ENCODE measurements at regions not wholly inside any gene's neighbourhood (a gene's known extent, or its start where the extent isn't known, plus 50 kb on each side); places are given as distances from the start of the nearest gene placed in this dataset.

GRCh38 chr6:1516742-1517520, 92.8 kb upstream of the FOXC1 start:
- DNase-seq = no peak

GRCh38 chr6:1518855-1519254, 90.9 kb upstream of the FOXC1 start:
- no peak for DNase-seq

GRCh38 chr6:1519597-1519996, 90.1 kb upstream of the FOXC1 start:
- peak in 1 of 4 experiments; percentile 4 for DNase-seq

- no peak for DNase-seq
These were observed 86.9 kb upstream of the FOXC1 start for GRCh38 chr6:1522779-1523178.

GRCh38 chr6:1524040-1524480, 85.7 kb upstream of the FOXC1 start:
- DNase-seq = peak; percentile 48 to 81 (median 62)

DNA sequence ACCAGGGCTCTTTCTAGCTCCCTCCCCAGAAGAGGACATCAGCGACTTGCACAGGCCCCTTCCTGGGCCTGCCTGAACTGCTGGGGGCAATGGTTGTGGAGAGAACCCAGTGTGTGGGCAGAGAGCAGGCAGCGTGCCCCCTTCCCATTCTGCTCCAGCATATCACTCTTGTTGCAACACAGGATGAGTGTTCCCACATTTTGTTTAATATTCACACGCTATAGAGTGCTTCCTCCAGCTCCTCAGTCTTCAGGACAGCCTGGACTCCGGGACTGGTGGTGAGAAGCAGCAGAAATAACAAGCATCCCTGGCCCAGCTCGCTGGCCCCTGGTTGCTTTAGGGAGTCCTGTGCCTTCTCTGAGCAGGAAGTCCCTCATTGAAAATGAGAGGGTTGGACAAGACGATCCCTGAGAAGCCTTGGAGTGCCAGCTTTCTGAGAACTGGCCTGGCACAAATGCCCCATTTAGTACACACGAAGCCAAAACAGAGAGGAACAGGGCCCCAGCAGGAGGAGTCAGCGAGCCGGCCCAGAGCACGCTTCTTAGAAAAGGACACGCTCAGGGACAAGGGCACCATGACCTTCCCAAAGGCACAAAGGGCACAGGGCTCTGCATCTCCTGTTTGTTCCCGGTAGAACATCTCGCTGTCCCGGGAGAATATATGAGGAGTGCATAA, 84.2 kb upstream of the FOXC1 start:
- no peak for DNase-seq

GRCh38 chr6:1526398-1527072, 83.2 kb upstream of the FOXC1 start:
- DNase-seq = no peak

- no peak for DNase-seq
These were observed 82.7 kb upstream of the FOXC1 start for GRCh38 chr6:1527073-1527457.

DNA sequence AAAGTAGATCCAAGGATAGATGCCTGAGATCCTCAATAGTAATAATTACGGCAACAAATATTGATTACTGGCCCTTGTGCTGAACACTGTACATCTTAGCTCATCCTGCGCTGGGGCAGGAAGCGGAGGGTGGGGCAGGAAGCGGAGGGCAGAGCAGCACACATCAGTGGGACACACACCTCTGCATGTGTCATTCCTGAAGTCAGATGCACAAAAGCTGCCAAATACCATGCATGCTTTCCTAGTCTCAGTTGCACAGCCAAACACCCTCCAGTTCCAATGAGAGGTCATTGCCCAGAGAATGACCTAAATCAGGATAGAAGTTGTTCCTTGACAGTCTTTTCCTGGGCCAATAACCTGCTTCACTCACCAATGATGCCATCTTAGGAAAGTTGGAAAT, 74.4 kb upstream of the FOXC1 start:
- DNase-seq = no peak

DNA sequence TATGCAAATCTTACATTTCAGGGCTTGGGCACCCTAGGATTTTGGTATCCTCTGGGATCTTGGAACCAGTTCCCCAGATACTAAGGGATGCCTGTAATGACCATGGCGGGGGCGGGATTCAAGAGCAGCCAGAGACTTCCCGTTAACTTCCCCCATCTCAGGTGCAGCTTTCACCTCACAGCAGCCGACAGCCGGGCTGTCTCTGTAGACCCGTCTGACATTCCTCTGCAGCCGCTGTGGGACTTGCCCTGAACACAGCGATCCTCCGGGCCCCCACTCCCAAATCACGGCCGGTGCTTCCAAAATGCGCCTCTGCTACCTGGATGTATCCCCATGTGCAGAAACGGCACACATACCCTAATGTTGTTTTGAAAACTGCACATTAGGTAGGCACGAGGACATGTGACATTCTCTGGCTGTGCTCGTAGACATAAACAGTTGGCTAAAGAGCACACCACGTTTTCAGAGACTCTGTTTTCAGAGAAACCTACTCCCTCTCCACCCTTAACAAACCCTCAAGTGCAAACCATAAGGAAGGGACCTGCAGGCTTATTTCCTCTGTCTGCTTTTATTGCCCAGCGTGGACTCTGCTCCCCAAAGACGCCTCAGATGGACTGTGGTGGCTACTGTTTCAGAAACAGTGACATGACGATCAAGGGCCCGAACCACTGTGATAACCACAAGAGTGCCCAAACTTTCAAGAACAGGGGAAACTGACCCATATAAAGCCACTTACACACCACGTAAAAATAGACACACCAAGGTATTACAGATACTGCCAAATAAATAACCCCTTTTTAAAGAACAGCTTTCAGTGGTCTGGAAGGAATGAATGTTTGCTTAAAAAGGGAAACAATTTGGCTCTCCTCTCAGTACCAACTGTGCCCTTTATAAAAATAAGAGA, 72.9 kb upstream of the FOXC1 start:
- no peak for DNase-seq

GRCh38 chr6:1538369-1538768, 71.3 kb upstream of the FOXC1 start:
- no peak for DNase-seq

GRCh38 chr6:1538810-1539478, 70.8 kb upstream of the FOXC1 start:
- no peak for DNase-seq

- DNase-seq = no peak
These were observed 68.7 kb upstream of the FOXC1 start for GRCh38 chr6:1540864-1541521.

DNA sequence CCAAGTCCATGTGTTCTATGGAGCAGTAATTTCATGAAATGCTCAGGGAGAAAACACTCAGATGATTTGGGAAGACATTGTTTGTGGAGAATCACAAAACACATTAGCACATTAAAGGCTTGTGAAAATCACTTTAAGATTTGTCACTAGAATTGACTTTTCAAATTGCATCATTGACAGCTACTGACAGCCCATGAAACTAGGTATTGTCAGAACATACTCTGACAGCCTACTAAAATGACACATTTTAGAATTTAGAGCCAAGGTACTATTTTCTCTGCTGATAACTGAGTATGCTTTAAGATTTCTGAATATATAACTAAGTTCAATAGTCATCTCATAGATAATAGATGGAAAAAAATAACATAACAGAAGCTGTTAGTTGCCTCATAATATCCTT, 67.4 kb upstream of the FOXC1 start:
- DNase-seq = no peak

GRCh38 chr6:1542764-1543163, 67.0 kb upstream of the FOXC1 start:
- DNase-seq = no peak

DNA sequence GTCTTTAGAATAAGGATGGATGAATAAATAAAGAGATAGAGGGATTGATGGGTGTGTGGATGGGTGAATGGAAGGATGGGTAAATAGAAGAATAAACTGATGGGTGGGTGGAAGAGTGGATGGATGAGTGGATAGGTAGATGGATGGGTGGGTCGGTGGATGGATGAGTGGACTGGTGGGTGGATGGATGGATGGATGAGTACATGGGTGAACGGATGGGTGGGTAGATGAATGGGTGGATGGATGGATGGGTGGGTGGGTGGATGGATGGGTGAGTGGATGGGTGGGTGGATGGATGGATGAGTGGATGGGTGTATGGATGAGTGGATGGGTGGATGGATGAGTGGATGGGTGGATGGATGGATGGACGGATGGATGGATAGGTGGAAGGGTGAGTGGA, 65.7 kb upstream of the FOXC1 start:
- no peak for DNase-seq

- DNase-seq = no peak
These were observed 65.1 kb upstream of the FOXC1 start for GRCh38 chr6:1544603-1545002.

- no peak for DNase-seq
These were observed 64.1 kb upstream of the FOXC1 start for GRCh38 chr6:1545654-1546053.

DNA sequence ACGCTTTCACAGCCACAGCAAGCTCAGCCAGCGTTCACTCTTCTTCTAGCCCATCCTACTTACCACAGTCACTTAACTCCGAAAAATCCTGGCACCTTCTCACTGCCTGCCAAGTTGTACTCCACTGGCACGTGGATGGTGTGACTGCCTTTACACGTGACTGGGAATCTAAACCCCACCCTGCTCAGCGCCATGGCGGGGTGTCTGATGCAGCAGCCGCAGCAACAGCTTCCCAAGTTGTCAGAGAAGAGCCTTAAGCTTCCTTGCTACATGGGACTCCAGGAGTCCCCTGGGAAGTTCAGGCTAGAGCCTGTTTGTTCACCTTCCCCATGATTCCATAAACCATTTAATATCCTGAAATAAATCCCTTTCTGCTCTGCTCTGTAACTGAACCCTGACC, 61.9 kb upstream of the FOXC1 start:
- no peak for DNase-seq

- DNase-seq = no peak
These were observed 58.5 kb upstream of the FOXC1 start for GRCh38 chr6:1551249-1551648.

- DNase-seq = peak in 2 of 4 experiments; percentile 25 to 30
These were observed 57.4 kb upstream of the FOXC1 start for GRCh38 chr6:1552296-1552761.
